ENCODE measurements at regions not wholly inside any gene's neighbourhood (a gene's known extent, or its start where the extent isn't known, plus 50 kb on each side); places are given as distances from the start of the nearest gene placed in this dataset.

DNA sequence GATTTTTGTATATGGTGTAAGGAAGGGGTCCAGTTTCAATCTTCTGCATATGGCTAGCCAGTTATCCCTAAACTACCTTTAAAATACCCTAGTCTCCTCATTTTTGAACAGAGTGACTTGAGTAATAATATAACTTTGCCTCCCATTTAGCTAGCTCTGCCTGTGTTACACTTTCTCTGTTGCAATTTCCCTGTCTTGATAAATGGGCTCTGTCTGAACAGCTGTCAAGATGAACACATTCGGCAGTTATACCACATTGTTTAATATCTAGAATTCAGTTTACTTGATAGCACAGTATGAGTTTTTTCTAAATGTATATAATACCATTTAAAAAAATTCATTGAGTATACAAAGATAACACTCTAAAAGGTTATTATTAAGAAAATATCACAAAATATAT is 562.9 kb upstream of the FTMT start:
- H4K20me1 ChIP-seq (ENCODE audit: low read depth, low read length), result no peaks in the 10 kb centered on the region
- H3K9me2 ChIP-seq (replicated peaks; ENCODE audit: insufficient read depth, low read length), result no peaks in the 10 kb centered on the region
- no peak overlapping the region for H3K4me3 ChIP-seq (ENCODE audit: insufficient read depth, low read length, poor library complexity, severe bottlenecking)
- no peak overlapping the region for H3K4me2 ChIP-seq (ENCODE audit: low read depth, low read length, poor library complexity, severe bottlenecking)
- no peak for TF ChIP-seq EZH2phosphoT487 (conservative IDR thresholded peaks at IDR 0.05; ENCODE audit: low read length)
- TF ChIP-seq, protein P1, sequence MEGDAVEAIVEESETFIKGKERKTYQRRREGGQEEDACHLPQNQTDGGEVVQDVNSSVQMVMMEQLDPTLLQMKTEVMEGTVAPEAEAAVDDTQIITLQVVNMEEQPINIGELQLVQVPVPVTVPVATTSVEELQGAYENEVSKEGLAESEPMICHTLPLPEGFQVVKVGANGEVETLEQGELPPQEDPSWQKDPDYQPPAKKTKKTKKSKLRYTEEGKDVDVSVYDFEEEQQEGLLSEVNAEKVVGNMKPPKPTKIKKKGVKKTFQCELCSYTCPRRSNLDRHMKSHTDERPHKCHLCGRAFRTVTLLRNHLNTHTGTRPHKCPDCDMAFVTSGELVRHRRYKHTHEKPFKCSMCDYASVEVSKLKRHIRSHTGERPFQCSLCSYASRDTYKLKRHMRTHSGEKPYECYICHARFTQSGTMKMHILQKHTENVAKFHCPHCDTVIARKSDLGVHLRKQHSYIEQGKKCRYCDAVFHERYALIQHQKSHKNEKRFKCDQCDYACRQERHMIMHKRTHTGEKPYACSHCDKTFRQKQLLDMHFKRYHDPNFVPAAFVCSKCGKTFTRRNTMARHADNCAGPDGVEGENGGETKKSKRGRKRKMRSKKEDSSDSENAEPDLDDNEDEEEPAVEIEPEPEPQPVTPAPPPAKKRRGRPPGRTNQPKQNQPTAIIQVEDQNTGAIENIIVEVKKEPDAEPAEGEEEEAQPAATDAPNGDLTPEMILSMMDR (IDR thresholded peaks at IDR 0.05; ENCODE audit: insufficient read depth, low read length, poor library complexity, severe bottlenecking), result no peak
- no peaks in the 10 kb centered on the region for H3F3A ChIP-seq (ENCODE audit: insufficient read depth)
- H3K9me3 ChIP-seq (ENCODE audit: insufficient read depth, low read length), result no peaks in the 10 kb centered on the region
- H3K27me3 ChIP-seq (ENCODE audit: low read length), result no peaks in the 10 kb centered on the region
- H3K27ac ChIP-seq (ENCODE audit: low read depth, low read length), result no peak overlapping the region
- H2AFZ ChIP-seq (ENCODE audit: low read depth, low read length, severe bottlenecking), result no peak overlapping the region
- no peaks in the 10 kb centered on the region for H3K79me2 ChIP-seq (ENCODE audit: insufficient read depth, low read length)
- no peak overlapping the region for H3K9ac ChIP-seq (ENCODE audit: low read length)
- no peaks in the 10 kb centered on the region for H3K36me3 ChIP-seq (ENCODE audit: low read length)

DNA sequence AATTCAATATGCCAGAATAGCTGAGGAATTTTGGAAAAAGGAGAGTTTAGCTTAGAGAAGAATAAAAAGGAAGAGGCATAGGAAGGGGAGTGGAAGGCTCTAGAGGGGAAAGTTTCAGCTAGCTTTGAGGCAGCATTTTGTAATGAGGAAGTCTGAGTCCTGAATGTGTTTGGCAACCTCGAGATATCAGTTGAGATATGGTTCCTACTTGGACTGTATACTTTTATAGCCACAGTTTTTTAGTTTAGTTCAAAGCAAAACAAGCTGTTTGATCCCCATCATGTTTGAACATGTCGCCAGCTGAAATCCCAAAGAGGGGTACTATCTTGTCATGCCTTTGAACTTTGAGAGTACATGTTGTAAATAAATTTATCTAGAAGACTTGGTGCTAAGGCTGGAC is 559.0 kb upstream of the FTMT start:
- Histone ChIP-seq H3K9me3 (ENCODE audit: insufficient read depth, low read length) (no peaks in the 10 kb centered on the region), H3F3A (ENCODE audit: insufficient read depth) (no peaks in the 10 kb centered on the region), H3K4me2 (ENCODE audit: low read depth, low read length, poor library complexity, severe bottlenecking) (no peak overlapping the region), H2AFZ (ENCODE audit: low read depth, low read length, severe bottlenecking) (no peak overlapping the region), H3K4me3 (ENCODE audit: insufficient read depth, low read length, poor library complexity, severe bottlenecking) (no peak overlapping the region), H3K27ac (ENCODE audit: low read depth, low read length) (no peak overlapping the region), H4K20me1 (ENCODE audit: low read depth, low read length) (no peaks in the 10 kb centered on the region), H3K9ac (ENCODE audit: low read length) (no peak overlapping the region), H3K9me2 (replicated peaks; ENCODE audit: insufficient read depth, low read length) (no peaks in the 10 kb centered on the region), H3K36me3 (ENCODE audit: low read length) (no peaks in the 10 kb centered on the region), H3K79me2 (ENCODE audit: insufficient read depth, low read length) (no peaks in the 10 kb centered on the region), H3K27me3 (ENCODE audit: low read length) (no peaks in the 10 kb centered on the region)
- TF ChIP-seq EZH2phosphoT487 (conservative IDR thresholded peaks at IDR 0.05; ENCODE audit: low read length), result no peak
- TF ChIP-seq, protein P1 (IDR thresholded peaks at IDR 0.05; ENCODE audit: insufficient read depth, low read length, poor library complexity, severe bottlenecking), result no peak

DNA sequence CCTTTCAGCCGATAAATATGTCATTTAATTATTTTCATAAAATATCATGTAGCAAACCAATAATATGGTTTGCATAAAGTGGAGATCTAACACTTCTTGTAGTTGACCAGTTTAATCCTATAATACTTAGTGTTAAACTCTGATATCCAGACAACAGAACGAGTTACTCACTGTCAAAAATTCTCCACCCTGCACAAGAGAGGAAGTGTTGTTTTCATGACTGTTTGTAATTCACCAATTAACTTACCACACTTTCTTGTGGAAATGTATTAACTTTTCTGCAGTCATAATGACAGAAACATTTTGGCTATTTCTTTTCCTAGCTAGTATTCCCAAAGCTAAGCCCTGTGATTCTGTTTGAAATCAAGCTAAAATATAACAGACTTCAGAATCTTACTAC is 555.3 kb upstream of the FTMT start:
- Histone ChIP-seq H3F3A (ENCODE audit: insufficient read depth) (no peaks in the 10 kb centered on the region), H3K9ac (ENCODE audit: low read length) (no peak overlapping the region), H3K27ac (ENCODE audit: low read depth, low read length) (no peak overlapping the region), H4K20me1 (ENCODE audit: low read depth, low read length) (no peaks in the 10 kb centered on the region), H3K36me3 (ENCODE audit: low read length) (no peaks in the 10 kb centered on the region), H3K27me3 (ENCODE audit: low read length) (no peaks in the 10 kb centered on the region), H3K9me2 (replicated peaks; ENCODE audit: insufficient read depth, low read length) (no peaks in the 10 kb centered on the region), H3K4me3 (ENCODE audit: insufficient read depth, low read length, poor library complexity, severe bottlenecking) (no peak overlapping the region), H3K79me2 (ENCODE audit: insufficient read depth, low read length) (no peaks in the 10 kb centered on the region), H3K4me2 (ENCODE audit: low read depth, low read length, poor library complexity, severe bottlenecking) (no peak overlapping the region), H2AFZ (ENCODE audit: low read depth, low read length, severe bottlenecking) (no peak overlapping the region), H3K9me3 (ENCODE audit: insufficient read depth, low read length) (no peaks in the 10 kb centered on the region)
- no peak for TF ChIP-seq EZH2phosphoT487 (conservative IDR thresholded peaks at IDR 0.05; ENCODE audit: low read length)
- TF ChIP-seq, protein P1 (IDR thresholded peaks at IDR 0.05; ENCODE audit: insufficient read depth, low read length, poor library complexity, severe bottlenecking), result no peak

DNA sequence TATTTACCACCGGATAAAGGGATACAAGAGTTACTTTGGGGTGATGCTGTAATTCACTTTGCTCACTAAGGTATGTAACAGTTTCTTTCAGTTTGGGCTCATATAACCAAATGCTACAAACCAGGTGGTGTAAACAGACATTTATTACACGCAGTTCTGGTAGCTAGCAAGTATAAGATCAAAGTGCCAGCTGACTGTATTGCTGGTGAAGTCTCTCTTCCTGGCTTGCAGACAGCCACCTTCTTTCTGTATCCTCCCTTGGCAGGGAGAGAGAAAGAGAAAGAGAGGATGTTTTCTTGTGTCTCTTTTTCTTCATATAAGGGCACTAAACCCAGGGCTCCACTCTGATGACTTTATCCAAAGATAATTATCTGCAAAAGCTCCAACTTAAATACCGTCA is 552.5 kb upstream of the FTMT start:
- Histone ChIP-seq H3K79me2 (ENCODE audit: insufficient read depth, low read length) (no peaks in the 10 kb centered on the region), H3K9me3 (ENCODE audit: insufficient read depth, low read length) (no peaks in the 10 kb centered on the region), H3F3A (ENCODE audit: insufficient read depth) (no peaks in the 10 kb centered on the region), H3K27ac (ENCODE audit: low read depth, low read length) (no peak overlapping the region), H3K4me2 (ENCODE audit: low read depth, low read length, poor library complexity, severe bottlenecking) (no peak overlapping the region), H3K9ac (ENCODE audit: low read length) (no peak overlapping the region), H4K20me1 (ENCODE audit: low read depth, low read length) (no peaks in the 10 kb centered on the region), H3K4me3 (ENCODE audit: insufficient read depth, low read length, poor library complexity, severe bottlenecking) (no peak overlapping the region), H3K36me3 (ENCODE audit: low read length) (no peaks in the 10 kb centered on the region), H3K27me3 (ENCODE audit: low read length) (no peaks in the 10 kb centered on the region), H2AFZ (ENCODE audit: low read depth, low read length, severe bottlenecking) (no peak overlapping the region), H3K9me2 (replicated peaks; ENCODE audit: insufficient read depth, low read length) (no peaks in the 10 kb centered on the region)
- TF ChIP-seq EZH2phosphoT487 (conservative IDR thresholded peaks at IDR 0.05; ENCODE audit: low read length), result no peak
- TF ChIP-seq, protein P1 (IDR thresholded peaks at IDR 0.05; ENCODE audit: insufficient read depth, low read length, poor library complexity, severe bottlenecking), result no peak

All from SU-DHL-6 (cell line).